ENCODE measurements at regions not wholly inside any gene's neighbourhood (a gene's known extent, or its start where the extent isn't known, plus 50 kb on each side); places are given as distances from the start of the nearest gene placed in this dataset.

- TF ChIP-seq AFF4 (CRISPR knock-in tag; IDR thresholded peaks at IDR 0.05; ENCODE audit: borderline replicate concordance) (no peak), MYBL2 (CRISPR knock-in tag; IDR thresholded peaks at IDR 0.05) (no peak), IRF2 (CRISPR knock-in tag; IDR thresholded peaks at IDR 0.05; ENCODE audit: borderline replicate concordance, low read depth) (no peak), PRDM15 (CRISPR knock-in tag; IDR thresholded peaks at IDR 0.05) (no peak)
Observed at GRCh38 chr10:2791774-2792443, 275.4 kb upstream of the PFKP start (continued).

- CTCF ChIA-PET, result no interaction called here
- no peak overlapping the region for H3K27ac Mint-ChIP-seq
- no peak overlapping the region for H3K4me3 Mint-ChIP-seq
Observed at GRCh38 chr10:2790396-2791188, 276.8 kb upstream of the PFKP start.

GRCh38 chr10:2786251-2786650 is 281.1 kb upstream of the PFKP start:
- no peaks in the 10 kb centered on the region; the same call in none of the 2 replicates for H3K27me3 Mint-ChIP-seq (ENCODE audit: low read depth)
- H3K9me3 Mint-ChIP-seq, result no peaks in the 10 kb centered on the region; the same call in 1 of the 2 replicates
- CTCF ChIA-PET, result no interaction called here
- no peak for DNase-seq (ENCODE audit: low spot score)
- no peaks in the 10 kb centered on the region for H3K36me3 Mint-ChIP-seq
- H3K4me3 Mint-ChIP-seq, result no peak overlapping the region
- no peak for ATAC-seq
- H3K27ac Mint-ChIP-seq, result no peak overlapping the region
- peaks cover 10% of the 10 kb centered on the region for H3K4me1 Mint-ChIP-seq
- POLR2A ChIA-PET, result no interaction called here
- TF ChIP-seq ZNF232 (CRISPR knock-in tag; IDR thresholded peaks at IDR 0.05), result no peak
- no peak for TF ChIP-seq AFF4 (CRISPR knock-in tag; IDR thresholded peaks at IDR 0.05; ENCODE audit: borderline replicate concordance)
- no peak for TF ChIP-seq SMAD3 (CRISPR knock-in tag; IDR thresholded peaks at IDR 0.05; ENCODE audit: borderline replicate concordance)
- TF ChIP-seq OVOL2 (CRISPR knock-in tag; IDR thresholded peaks at IDR 0.05; ENCODE audit: borderline replicate concordance), result no peak
- TF ChIP-seq ZNF263 (CRISPR knock-in tag; IDR thresholded peaks at IDR 0.05; ENCODE audit: low read depth), result no peak

More at GRCh38 chr10:2790396-2791188, 276.8 kb upstream of the PFKP start:
- peaks cover 18% of the 10 kb centered on the region for H3K9me3 Mint-ChIP-seq
- peaks cover 7% of the 10 kb centered on the region for H3K36me3 Mint-ChIP-seq
- H3K27me3 Mint-ChIP-seq (ENCODE audit: low read depth), result no peaks in the 10 kb centered on the region; the same call in none of the 2 replicates
- no peak for DNase-seq (ENCODE audit: low spot score)
- POLR2A ChIA-PET, result no interaction called here
- ATAC-seq, result no peak
- no peaks in the 10 kb centered on the region for H3K4me1 Mint-ChIP-seq
- TF ChIP-seq ZNF219 (CRISPR knock-in tag; IDR thresholded peaks at IDR 0.05; ENCODE audit: borderline replicate concordance) (no peak), ZMAT4 (CRISPR knock-in tag; IDR thresholded peaks at IDR 0.05) (no peak), ZNF138 (CRISPR knock-in tag; conservative IDR thresholded peaks at IDR 0.05) (no peak), ELF4 (CRISPR knock-in tag; IDR thresholded peaks at IDR 0.05; ENCODE audit: low read depth) (no peak), ATF2 (CRISPR knock-in tag; IDR thresholded peaks at IDR 0.05; ENCODE audit: borderline replicate concordance, low read depth) (no peak), ATF3 (CRISPR knock-in tag; conservative IDR thresholded peaks at IDR 0.05) (no peak)
